GM21515 (cell line): ENCODE measurements at regions not wholly inside any gene's neighbourhood (a gene's known extent, or its start where the extent isn't known, plus 50 kb on each side); places are given as distances from the start of the nearest gene placed in this dataset.

Experiments used
- ATAC-seq: cut with Tn5 transposase; IDR thresholded peaks from one replicate; pipeline ENCODE4 v1.9.1; 2021; ENCODE audit not compliant: unreplicated experiment

GRCh38 chr3:156760333-156760732 lies 65.8 kb upstream of the LEKR1 start:
- ATAC-seq: peak; percentile 91

DNA sequence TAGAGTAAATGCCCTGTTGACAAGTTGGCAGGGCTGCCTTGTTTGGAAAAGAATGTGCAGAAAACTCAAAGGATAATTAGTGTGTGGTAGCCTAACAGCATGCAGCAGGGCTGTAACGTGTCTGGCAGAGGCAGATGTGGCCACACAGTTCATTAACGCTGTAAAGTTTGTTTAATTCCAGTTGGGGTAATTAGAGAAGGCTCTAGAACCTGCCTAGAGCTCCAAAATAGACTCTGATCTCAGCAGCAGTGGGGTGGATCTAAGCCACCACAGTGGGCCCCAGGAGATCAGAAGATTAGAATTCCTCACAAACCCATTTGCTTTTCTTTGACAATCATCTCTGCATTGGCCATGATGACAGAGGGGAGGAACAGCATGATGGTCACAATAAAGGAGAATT lies 65.1 kb upstream of the LEKR1 start:
- ATAC-seq: no peak

- ATAC-seq: no peak
These were observed 64.3 kb upstream of the LEKR1 start for GRCh38 chr3:156761713-156762451.

GRCh38 chr3:156762631-156763185 lies 63.4 kb upstream of the LEKR1 start:
- ATAC-seq: no peak

DNA sequence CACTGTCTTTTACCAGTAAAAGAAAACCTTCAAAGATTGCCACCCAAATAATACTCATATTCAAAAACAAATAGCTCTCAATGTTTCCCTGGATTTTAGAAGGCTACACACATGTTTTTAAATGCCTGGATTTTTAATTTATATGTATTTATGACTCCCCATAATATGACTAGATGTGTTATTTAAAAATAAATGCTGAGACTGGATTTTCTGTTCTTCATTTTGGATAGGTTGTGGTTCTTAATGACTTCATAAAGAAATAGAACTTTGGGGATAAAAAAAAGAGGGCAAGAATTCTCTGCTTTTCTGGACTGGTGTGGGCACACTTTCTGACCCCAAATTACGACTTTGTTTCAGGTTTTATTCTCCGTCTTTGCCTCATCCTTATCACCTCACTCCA lies 62.8 kb upstream of the LEKR1 start:
- no peak for ATAC-seq

GRCh38 chr3:156763931-156764720 lies 62.0 kb upstream of the LEKR1 start:
- no peak for ATAC-seq

GRCh38 chr3:156764751-156765150 lies 61.4 kb upstream of the LEKR1 start:
- ATAC-seq: no peak

- no peak for ATAC-seq
These were observed 57.8 kb upstream of the LEKR1 start for GRCh38 chr3:156768390-156768789.

DNA sequence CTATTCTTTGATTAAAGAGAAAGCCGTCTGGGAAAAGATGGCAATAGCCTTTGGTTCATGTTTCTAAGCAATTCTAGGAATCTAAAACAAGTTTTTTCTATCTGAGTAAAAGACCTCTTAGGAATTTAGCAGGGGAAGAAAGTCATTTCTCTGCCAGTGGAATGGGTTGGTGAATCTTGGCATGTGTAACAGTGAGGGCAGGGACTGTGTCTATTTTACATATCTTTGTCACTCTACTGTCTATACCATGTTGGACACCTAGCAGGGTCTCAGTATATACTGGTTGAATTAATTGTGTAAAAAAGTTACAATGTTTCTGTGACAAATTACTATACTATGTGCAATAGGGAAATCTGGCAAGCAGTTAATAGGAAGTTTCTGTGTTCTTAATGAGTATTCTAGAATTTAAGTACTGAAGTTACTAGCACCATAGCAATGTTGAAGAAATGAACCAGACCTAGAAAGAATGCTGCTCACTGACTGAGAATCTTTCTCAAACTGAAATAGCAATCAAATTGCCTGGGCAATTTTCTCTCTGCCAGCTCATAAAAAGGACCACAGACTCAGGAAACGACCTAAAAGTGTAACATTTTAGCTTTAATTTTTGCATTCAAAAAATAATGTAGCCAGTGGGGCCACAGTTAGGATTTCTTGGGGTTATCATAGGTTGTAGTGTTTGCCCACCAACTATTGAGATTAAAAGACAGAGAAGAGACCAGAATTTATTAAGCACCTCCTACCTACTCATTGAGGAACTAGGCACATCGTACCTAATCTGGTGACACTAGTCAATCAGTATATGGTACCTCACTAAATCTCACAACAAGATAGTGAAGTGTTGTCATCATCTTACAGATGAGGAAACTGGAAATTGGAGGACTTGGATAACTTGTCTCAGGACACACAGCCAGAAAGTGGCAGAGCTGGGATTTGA lies 56.2 kb upstream of the LEKR1 start:
- ATAC-seq: no peak

- no peak for ATAC-seq
These were observed 55.3 kb upstream of the LEKR1 start for GRCh38 chr3:156770699-156771414.

GRCh38 chr3:156772588-156773206 lies 53.5 kb upstream of the LEKR1 start:
- ATAC-seq: no peak

DNA sequence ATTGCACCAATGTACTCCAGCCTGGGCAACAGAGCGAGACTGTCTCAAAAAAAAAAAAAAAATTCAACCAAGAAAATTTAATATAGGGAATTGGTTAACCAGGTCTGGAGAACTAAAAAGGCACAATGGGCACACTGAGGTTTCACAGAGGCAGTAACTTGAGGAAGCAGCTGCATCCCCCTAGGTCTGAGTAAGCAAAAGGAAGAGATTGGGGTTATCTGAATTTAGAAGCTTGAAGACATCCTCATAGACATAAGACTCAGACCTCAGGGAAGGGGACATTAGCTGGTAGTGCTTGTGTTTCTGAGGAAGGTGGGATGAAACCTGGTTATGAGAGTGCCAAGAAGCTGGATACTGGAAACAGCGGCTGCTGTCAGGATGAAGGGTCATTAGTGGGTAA lies 50.1 kb upstream of the LEKR1 start:
- no peak for ATAC-seq
